ENCODE measurements at regions not wholly inside any gene's neighbourhood (a gene's known extent, or its start where the extent isn't known, plus 50 kb on each side); places are given as distances from the start of the nearest gene placed in this dataset.

DNA sequence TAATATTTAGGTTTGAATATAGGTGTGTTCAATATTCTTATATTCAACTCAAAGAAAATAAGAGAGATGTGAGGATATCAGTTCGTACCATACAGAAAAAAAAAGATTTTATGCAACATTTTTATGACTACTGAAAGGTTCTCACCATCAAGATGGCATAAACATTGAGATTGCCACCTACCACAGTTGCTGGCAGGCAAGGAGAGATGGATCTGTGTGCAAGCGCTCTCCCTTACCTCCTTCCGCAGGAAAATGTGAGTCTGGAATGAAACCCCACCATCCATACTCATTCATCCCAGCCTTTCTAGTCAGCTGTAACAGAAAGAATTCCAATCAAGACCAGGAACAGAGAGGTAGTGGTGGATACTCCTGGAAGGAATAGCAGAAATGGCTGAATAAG is 376.9 kb downstream of the PPP3CA start:
- Histone ChIP-seq H3K36me3 (ENCODE audit: low read depth) (no peaks in the 10 kb centered on the region), H3K27ac (ENCODE audit: poor library complexity, severe bottlenecking) (no peak overlapping the region), H3K27me3 (ENCODE audit: insufficient read depth, poor library complexity, severe bottlenecking) (no peaks in the 10 kb centered on the region), H3K9me3 (ENCODE audit: severe bottlenecking) (no peaks in the 10 kb centered on the region), H3K4me1 (ENCODE audit: insufficient read depth, poor library complexity, severe bottlenecking) (no peaks in the 10 kb centered on the region), H3K4me3 (ENCODE audit: severe bottlenecking) (no peak overlapping the region)
- TF ChIP-seq, protein P1, sequence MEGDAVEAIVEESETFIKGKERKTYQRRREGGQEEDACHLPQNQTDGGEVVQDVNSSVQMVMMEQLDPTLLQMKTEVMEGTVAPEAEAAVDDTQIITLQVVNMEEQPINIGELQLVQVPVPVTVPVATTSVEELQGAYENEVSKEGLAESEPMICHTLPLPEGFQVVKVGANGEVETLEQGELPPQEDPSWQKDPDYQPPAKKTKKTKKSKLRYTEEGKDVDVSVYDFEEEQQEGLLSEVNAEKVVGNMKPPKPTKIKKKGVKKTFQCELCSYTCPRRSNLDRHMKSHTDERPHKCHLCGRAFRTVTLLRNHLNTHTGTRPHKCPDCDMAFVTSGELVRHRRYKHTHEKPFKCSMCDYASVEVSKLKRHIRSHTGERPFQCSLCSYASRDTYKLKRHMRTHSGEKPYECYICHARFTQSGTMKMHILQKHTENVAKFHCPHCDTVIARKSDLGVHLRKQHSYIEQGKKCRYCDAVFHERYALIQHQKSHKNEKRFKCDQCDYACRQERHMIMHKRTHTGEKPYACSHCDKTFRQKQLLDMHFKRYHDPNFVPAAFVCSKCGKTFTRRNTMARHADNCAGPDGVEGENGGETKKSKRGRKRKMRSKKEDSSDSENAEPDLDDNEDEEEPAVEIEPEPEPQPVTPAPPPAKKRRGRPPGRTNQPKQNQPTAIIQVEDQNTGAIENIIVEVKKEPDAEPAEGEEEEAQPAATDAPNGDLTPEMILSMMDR (IDR thresholded peaks at IDR 0.05; ENCODE audit: poor library complexity, severe bottlenecking), result no peak
- ATAC-seq (ENCODE audit: low read depth) (no peak), DNase-seq (ENCODE audit: low spot score) (no peak)

- TF ChIP-seq, protein P1 (IDR thresholded peaks at IDR 0.05; ENCODE audit: poor library complexity, severe bottlenecking), result no peak
- DNase-seq (ENCODE audit: low spot score), result no peak
- Histone ChIP-seq H3K4me3 (ENCODE audit: severe bottlenecking) (no peak overlapping the region), H3K27me3 (ENCODE audit: insufficient read depth, poor library complexity, severe bottlenecking) (no peaks in the 10 kb centered on the region), H3K9me3 (ENCODE audit: severe bottlenecking) (no peaks in the 10 kb centered on the region), H3K4me1 (ENCODE audit: insufficient read depth, poor library complexity, severe bottlenecking) (no peaks in the 10 kb centered on the region), H3K27ac (ENCODE audit: poor library complexity, severe bottlenecking) (no peak overlapping the region), H3K36me3 (ENCODE audit: low read depth) (no peaks in the 10 kb centered on the region)
- no peak for ATAC-seq (ENCODE audit: low read depth)
These were observed 377.4 kb downstream of the PPP3CA start for GRCh38 chr4:100969925-100970324.

DNA sequence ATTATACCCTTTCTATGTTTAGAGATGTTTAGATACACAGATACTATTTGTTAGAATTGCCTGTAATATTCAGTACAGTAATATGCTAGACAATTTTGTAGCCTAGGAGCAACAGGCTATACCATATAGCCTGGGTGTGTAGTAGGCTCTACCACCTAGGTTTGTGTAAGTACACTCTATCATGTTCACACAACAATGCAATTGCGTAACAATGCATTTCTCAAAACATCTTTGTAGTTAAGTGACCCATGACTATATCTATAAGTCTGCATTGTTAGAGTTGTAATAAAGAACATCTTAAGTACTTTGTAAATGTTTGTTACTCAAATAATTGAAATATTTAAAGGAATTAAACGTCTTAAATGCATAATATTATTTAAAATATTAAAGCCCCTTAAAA is 379.3 kb downstream of the PPP3CA start:
- no peak for ATAC-seq (ENCODE audit: low read depth)
- no peaks in the 10 kb centered on the region for H3K9me3 ChIP-seq (ENCODE audit: severe bottlenecking)
- TF ChIP-seq, protein P1 (IDR thresholded peaks at IDR 0.05; ENCODE audit: poor library complexity, severe bottlenecking), result no peak
- H3K4me1 ChIP-seq (ENCODE audit: insufficient read depth, poor library complexity, severe bottlenecking), result no peaks in the 10 kb centered on the region
- H3K27me3 ChIP-seq (ENCODE audit: insufficient read depth, poor library complexity, severe bottlenecking), result no peaks in the 10 kb centered on the region
- no peak for DNase-seq (ENCODE audit: low spot score)
- no peak overlapping the region for H3K4me3 ChIP-seq (ENCODE audit: severe bottlenecking)
- H3K36me3 ChIP-seq (ENCODE audit: low read depth), result no peaks in the 10 kb centered on the region
- no peak overlapping the region for H3K27ac ChIP-seq (ENCODE audit: poor library complexity, severe bottlenecking)

DNA sequence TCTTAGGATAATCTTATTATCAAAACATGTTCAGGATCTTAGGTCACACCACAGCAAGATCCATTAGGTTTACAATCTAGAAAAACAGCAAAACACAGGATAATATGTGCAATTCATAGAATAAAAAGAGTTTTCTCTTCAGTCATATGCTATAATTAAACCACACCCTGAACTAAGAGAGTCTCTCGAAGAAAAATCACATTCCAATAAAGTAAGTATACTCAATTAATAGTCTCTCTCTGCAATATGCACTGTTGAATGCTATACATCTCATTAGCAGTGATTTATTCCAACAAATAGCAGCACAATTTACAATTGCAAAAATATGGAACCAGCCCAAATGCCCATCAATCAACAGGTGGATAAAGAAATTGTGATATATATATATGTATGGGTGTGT is 383.7 kb downstream of the PPP3CA start:
- H3K27ac ChIP-seq (ENCODE audit: poor library complexity, severe bottlenecking), result no peak overlapping the region
- H3K4me3 ChIP-seq (ENCODE audit: severe bottlenecking), result no peak overlapping the region
- DNase-seq (ENCODE audit: low spot score), result no peak
- no peaks in the 10 kb centered on the region for H3K36me3 ChIP-seq (ENCODE audit: low read depth)
- no peaks in the 10 kb centered on the region for H3K27me3 ChIP-seq (ENCODE audit: insufficient read depth, poor library complexity, severe bottlenecking)
- TF ChIP-seq, protein P1 (IDR thresholded peaks at IDR 0.05; ENCODE audit: poor library complexity, severe bottlenecking), result no peak
- H3K9me3 ChIP-seq (ENCODE audit: severe bottlenecking), result no peaks in the 10 kb centered on the region
- ATAC-seq (ENCODE audit: low read depth), result no peak
- H3K4me1 ChIP-seq (ENCODE audit: insufficient read depth, poor library complexity, severe bottlenecking), result no peaks in the 10 kb centered on the region

DNA sequence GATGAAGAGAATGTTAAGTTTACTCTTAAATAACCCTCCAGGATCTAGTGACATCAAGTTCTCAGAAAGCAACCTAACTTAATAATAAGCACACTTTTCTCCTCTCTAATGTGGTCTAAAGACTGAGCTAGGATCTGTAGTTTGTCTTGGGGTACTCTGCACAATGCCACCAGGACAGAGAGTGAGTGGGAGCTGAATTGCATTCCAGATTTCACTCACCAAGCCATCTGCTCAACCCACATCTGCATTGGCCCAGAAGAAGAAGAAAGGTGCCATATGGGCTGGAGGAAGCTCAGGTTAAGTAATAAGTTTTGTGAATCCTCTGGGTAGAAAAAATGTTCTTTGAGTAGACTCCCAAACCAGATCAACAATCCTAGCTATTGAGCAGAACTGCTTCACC is 384.6 kb downstream of the PPP3CA start:
- H3K4me1 ChIP-seq (ENCODE audit: insufficient read depth, poor library complexity, severe bottlenecking), result no peaks in the 10 kb centered on the region
- no peaks in the 10 kb centered on the region for H3K9me3 ChIP-seq (ENCODE audit: severe bottlenecking)
- H3K27ac ChIP-seq (ENCODE audit: poor library complexity, severe bottlenecking), result no peak overlapping the region
- no peaks in the 10 kb centered on the region for H3K27me3 ChIP-seq (ENCODE audit: insufficient read depth, poor library complexity, severe bottlenecking)
- no peak for DNase-seq (ENCODE audit: low spot score)
- TF ChIP-seq, protein P1 (IDR thresholded peaks at IDR 0.05; ENCODE audit: poor library complexity, severe bottlenecking), result no peak
- no peak overlapping the region for H3K4me3 ChIP-seq (ENCODE audit: severe bottlenecking)
- no peak for ATAC-seq (ENCODE audit: low read depth)
- no peaks in the 10 kb centered on the region for H3K36me3 ChIP-seq (ENCODE audit: low read depth)

All from RWPE2 (cell line).